WI38 (cell line): ENCODE measurements at regions not wholly inside any gene's neighbourhood (a gene's known extent, or its start where the extent isn't known, plus 50 kb on each side); places are given as distances from the start of the nearest gene placed in this dataset.

Experiments used
- H3K4me3 ChIP-seq: 2 replicates; pipeline ENCODE4 v1.5.1; 2011; ENCODE audit warnings: low read depth, mild to moderate bottlenecking, control low read depth, low read length
- CTCF ChIP-seq: IDR thresholded peaks from 2 replicates; pipeline ENCODE4 v1.5.1; 2012; ENCODE audit warnings: low read depth, mild to moderate bottlenecking, control low read depth, low read length

DNA sequence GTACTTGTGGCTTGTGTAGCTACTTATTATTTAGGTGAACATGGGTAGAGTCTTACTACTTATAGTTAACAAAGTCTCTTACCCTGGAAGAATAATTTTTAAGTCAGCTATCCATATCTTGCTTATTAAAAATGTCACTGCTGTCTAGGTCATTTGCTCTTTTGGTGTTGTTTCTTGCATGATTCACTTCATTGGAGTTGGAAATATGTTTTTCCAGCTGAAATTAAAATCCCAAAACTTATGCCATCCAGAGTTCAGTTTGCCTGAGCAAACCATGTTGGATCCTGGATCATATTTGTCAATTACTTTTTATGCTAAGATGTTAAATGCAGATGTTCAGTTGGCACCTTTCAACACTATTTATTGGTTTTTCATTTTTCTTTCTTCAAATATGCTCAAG, 421.0 kb upstream of the RBMS3 start:
- no peak for TF ChIP-seq CTCF
- H3K4me3 ChIP-seq = no peak overlapping the region

- no peak for TF ChIP-seq CTCF
- H3K4me3 ChIP-seq = no peak overlapping the region
Observed at GRCh38 chr3:28860307-28860706, 420.6 kb upstream of the RBMS3 start.

- TF ChIP-seq CTCF = no peak
- H3K4me3 ChIP-seq = no peak overlapping the region
Observed at GRCh38 chr3:28863186-28863585, 417.7 kb upstream of the RBMS3 start.

- no peak overlapping the region for H3K4me3 ChIP-seq
- no peak for TF ChIP-seq CTCF
Observed at GRCh38 chr3:28867836-28868235, 413.0 kb upstream of the RBMS3 start.

DNA sequence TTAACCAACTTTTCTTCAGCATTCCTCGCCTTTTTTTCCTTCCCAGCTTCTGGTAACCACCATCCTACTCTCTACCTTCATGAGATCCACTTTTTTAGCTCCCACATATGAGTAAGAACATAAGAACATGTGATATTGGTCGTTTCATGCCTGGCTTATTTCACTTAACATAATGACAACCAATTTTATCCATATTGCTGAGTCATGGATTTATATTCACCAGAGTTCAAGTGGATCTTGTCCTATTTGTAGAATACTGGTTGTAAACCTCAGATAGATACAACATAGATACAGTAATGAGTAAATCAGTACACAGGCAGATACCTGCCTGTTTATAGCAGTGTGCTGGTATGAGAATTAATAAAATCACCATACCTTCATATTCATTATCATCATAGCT, 412.0 kb upstream of the RBMS3 start:
- TF ChIP-seq CTCF = no peak
- H3K4me3 ChIP-seq = no peak overlapping the region

DNA sequence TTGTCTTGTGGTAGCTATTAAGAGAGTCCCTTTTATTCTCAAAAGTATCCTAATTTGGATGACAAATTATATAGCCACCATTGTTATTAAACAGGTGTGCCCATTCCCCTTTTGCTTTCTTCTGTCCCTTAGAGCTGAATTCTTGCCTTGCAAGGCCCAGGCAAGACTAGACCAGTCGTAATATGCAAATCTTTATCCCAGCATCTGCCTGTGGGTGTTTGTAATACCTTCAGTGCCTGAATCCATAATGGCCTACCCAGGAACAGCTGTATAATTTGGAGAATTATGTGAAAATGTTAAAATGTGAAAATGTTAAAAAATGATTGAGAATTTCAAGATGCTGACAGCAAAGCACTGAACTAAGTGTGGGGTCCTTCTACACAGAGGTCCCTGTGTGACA, 403.0 kb upstream of the RBMS3 start:
- no peak overlapping the region for H3K4me3 ChIP-seq

GRCh38 chr3:28890373-28890772, 390.5 kb upstream of the RBMS3 start:
- TF ChIP-seq CTCF = no peak
- H3K4me3 ChIP-seq = no peak overlapping the region

More for the DNA sequence above, 403.0 kb upstream of the RBMS3 start:
- TF ChIP-seq CTCF = no peak
